GM10266 (cell line): ENCODE measurements at regions not wholly inside any gene's neighbourhood (a gene's known extent, or its start where the extent isn't known, plus 50 kb on each side); places are given as distances from the start of the nearest gene placed in this dataset.

Source experiments
- DNase-seq: peaks from one replicate; pipeline ENCODE4 v3.0.0; 2012; ENCODE audit errors: extremely low spot score
- CTCF ChIP-seq: IDR thresholded peaks from 2 replicates; pipeline ENCODE4 v1.5.1; 2012; ENCODE audit warnings: mild to moderate bottlenecking, low read depth; ENCODE audit not compliant: control insufficient read depth, insufficient read depth; ENCODE audit errors: missing control alignments

GRCh38 chr1:228870041-228870713, 134.9 kb downstream of the RHOU start:
- no peak for TF ChIP-seq CTCF
- no peak for DNase-seq

- no peak for TF ChIP-seq CTCF
- no peak for DNase-seq
These were observed 136.2 kb downstream of the RHOU start for GRCh38 chr1:228871314-228872061.

- no peak for TF ChIP-seq CTCF
- no peak for DNase-seq
These were observed 136.8 kb downstream of the RHOU start for GRCh38 chr1:228872080-228872479.

- no peak for DNase-seq
- TF ChIP-seq CTCF = no peak
These were observed 138.4 kb downstream of the RHOU start for GRCh38 chr1:228873709-228874108.

GRCh38 chr1:228875741-228876140, 140.5 kb downstream of the RHOU start:
- DNase-seq = no peak
- no peak for TF ChIP-seq CTCF

GRCh38 chr1:228876187-228876586, 140.9 kb downstream of the RHOU start:
- no peak for DNase-seq
- TF ChIP-seq CTCF = no peak

GRCh38 chr1:228879164-228879563, 143.9 kb downstream of the RHOU start:
- TF ChIP-seq CTCF = no peak
- no peak for DNase-seq
